ENCODE measurements at regions not wholly inside any gene's neighbourhood (a gene's known extent, or its start where the extent isn't known, plus 50 kb on each side); places are given as distances from the start of the nearest gene placed in this dataset.

GRCh38 chr14:101331141-101331525 lies 230.2 kb upstream of the DIO3 start:
- ATAC-seq (no peak), DNase-seq (no peak)
- Histone ChIP-seq H3K4me1 (no peaks in the 10 kb centered on the region), H3K27ac (no peak overlapping the region), H3K36me3 (no peaks in the 10 kb centered on the region), H3K9me3 (no peaks in the 10 kb centered on the region), H3K27me3 (ENCODE audit: low read depth) (no peaks in the 10 kb centered on the region), H3K4me3 (no peak overlapping the region)
- TF ChIP-seq CTCF (IDR thresholded peaks at IDR 0.05), result no peak
- intact Hi-C loops (cut with DNase I), result no loop called here

GRCh38 chr14:101331661-101332169 lies 229.6 kb upstream of the DIO3 start:
- no peak for TF ChIP-seq CTCF (IDR thresholded peaks at IDR 0.05)
- H3K27me3 ChIP-seq (ENCODE audit: low read depth), result no peaks in the 10 kb centered on the region
- DNase-seq, result no peak
- no peak overlapping the region for H3K4me3 ChIP-seq
- no peak overlapping the region for H3K27ac ChIP-seq
- H3K4me1 ChIP-seq, result no peaks in the 10 kb centered on the region
- H3K36me3 ChIP-seq, result no peaks in the 10 kb centered on the region
- no peaks in the 10 kb centered on the region for H3K9me3 ChIP-seq
- intact Hi-C loops (cut with DNase I), result no loop called here
- ATAC-seq, result no peak

DNA sequence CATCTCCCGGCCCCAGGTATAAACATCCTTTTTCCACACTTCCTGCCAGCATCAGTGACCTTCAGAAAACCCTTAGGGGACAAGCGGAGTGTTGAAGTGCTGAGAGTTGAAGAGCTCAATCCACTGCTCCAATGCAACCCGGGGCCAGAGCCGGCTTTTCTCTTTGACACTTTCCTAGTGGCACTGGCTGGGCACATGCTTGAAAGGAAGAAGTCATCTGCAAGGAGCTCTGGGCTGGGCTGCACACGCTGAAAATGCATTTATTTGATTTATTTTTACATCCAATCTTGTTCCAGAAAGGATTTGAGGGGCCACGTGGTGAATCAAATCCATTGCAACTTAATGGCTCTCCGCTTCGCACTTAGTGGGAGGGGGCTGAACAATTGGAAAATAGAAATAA lies 229.0 kb upstream of the DIO3 start:
- no peak for TF ChIP-seq CTCF (IDR thresholded peaks at IDR 0.05)
- Histone ChIP-seq H3K4me1 (no peaks in the 10 kb centered on the region), H3K27ac (no peak overlapping the region), H3K27me3 (ENCODE audit: low read depth) (no peaks in the 10 kb centered on the region), H3K9me3 (no peaks in the 10 kb centered on the region), H3K4me3 (no peak overlapping the region), H3K36me3 (no peaks in the 10 kb centered on the region)
- ATAC-seq, result no peak
- intact Hi-C loops (cut with DNase I), result no loop called here
- no peak for DNase-seq

GRCh38 chr14:101333335-101334280 lies 227.7 kb upstream of the DIO3 start:
- ATAC-seq, result no peak
- DNase-seq, result no peak
- intact Hi-C loops (cut with DNase I), result no loop called here
- Histone ChIP-seq H3K4me1 (no peaks in the 10 kb centered on the region), H3K27ac (no peak overlapping the region), H3K9me3 (no peaks in the 10 kb centered on the region), H3K27me3 (ENCODE audit: low read depth) (no peaks in the 10 kb centered on the region), H3K4me3 (no peak overlapping the region), H3K36me3 (no peaks in the 10 kb centered on the region)
- no peak for TF ChIP-seq CTCF (IDR thresholded peaks at IDR 0.05)

DNA sequence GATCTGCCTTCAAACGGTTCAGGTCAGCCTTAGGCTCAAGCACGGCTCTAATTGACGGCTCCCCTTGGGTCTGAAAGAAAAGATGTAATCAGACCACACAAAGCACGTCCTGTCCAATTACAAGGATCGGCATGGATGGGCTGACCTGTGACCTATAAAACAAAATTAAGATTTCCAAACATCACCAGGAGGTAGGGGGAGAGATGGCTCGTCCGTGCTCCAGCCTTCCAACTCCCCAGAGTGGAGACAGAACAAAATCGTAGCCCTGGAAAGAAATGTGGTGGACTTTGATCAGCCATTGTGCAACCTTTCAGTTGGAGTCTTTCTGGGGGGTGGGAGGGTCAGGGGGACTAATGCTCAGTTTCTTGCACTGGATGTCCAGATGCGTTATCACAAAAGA lies 226.6 kb upstream of the DIO3 start:
- ATAC-seq, result no peak
- no peaks in the 10 kb centered on the region for H3K36me3 ChIP-seq
- no peaks in the 10 kb centered on the region for H3K9me3 ChIP-seq
- DNase-seq, result no peak
- H3K4me1 ChIP-seq, result no peaks in the 10 kb centered on the region
- H3K27me3 ChIP-seq (ENCODE audit: low read depth), result no peaks in the 10 kb centered on the region
- H3K4me3 ChIP-seq, result no peak overlapping the region
- H3K27ac ChIP-seq, result no peak overlapping the region
- no peak for TF ChIP-seq CTCF (IDR thresholded peaks at IDR 0.05)
- intact Hi-C loops (cut with DNase I), result no loop called here

Measured in lower lobe of right lung (tissue), 2 donors.